ENCODE measurements at regions not wholly inside any gene's neighbourhood (a gene's known extent, or its start where the extent isn't known, plus 50 kb on each side); places are given as distances from the start of the nearest gene placed in this dataset.
A peak's percentile ranks its signal among the peaks of the same experiment; 100 is the strongest.

DNA sequence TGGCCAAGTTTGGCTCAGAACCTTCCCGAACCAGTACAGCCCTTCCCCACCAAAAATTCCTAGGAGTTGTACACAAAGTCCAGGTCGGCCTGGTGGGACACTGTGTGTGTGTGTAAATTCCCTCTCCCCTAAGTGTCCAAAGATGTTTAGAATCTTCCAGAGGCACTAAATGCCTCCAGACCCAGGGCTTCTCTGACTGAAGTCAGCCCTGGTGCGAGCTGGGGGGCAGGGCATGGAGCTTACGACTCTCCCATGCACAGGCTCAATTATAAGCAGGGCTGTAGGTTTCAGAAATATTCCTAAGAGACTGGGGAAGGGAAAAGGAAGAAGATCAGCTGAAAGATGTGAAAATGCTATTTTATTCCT, 106.9 kb upstream of the ATF7IP start:
- Histone ChIP-seq H3K36me3 (ENCODE audit: insufficient read depth) (no peaks in the 10 kb centered on the region), H3K27ac (ENCODE audit: low read depth) (peak overlapping the region; percentile 99), H3K27me3 (ENCODE audit: insufficient read depth) (no peaks in the 10 kb centered on the region), H3K4me3 (peak overlapping the region; percentile 36), H3K79me2 (replicated peaks; ENCODE audit: insufficient read depth) (no peaks in the 10 kb centered on the region), H2AFZ (no peak overlapping the region), H3K9me2 (ENCODE audit: insufficient read depth) (no peaks in the 10 kb centered on the region), H3K4me2 (peak overlapping the region; percentile 69), H3F3A (replicated peaks; ENCODE audit: low read depth) (no peaks in the 10 kb centered on the region), H4K20me1 (replicated peaks; ENCODE audit: insufficient read depth) (no peaks in the 10 kb centered on the region), H3K4me1 (ENCODE audit: insufficient read depth) (peaks cover 43% of the 10 kb centered on the region)
- TF ChIP-seq, protein P1, sequence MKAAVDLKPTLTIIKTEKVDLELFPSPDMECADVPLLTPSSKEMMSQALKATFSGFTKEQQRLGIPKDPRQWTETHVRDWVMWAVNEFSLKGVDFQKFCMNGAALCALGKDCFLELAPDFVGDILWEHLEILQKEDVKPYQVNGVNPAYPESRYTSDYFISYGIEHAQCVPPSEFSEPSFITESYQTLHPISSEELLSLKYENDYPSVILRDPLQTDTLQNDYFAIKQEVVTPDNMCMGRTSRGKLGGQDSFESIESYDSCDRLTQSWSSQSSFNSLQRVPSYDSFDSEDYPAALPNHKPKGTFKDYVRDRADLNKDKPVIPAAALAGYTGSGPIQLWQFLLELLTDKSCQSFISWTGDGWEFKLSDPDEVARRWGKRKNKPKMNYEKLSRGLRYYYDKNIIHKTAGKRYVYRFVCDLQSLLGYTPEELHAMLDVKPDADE (IDR thresholded peaks at IDR 0.05) = no peak
- no peak for TF ChIP-seq POLR2AphosphoS5 (IDR thresholded peaks at IDR 0.05; ENCODE audit: low read depth)
- TF ChIP-seq, protein P2, sequence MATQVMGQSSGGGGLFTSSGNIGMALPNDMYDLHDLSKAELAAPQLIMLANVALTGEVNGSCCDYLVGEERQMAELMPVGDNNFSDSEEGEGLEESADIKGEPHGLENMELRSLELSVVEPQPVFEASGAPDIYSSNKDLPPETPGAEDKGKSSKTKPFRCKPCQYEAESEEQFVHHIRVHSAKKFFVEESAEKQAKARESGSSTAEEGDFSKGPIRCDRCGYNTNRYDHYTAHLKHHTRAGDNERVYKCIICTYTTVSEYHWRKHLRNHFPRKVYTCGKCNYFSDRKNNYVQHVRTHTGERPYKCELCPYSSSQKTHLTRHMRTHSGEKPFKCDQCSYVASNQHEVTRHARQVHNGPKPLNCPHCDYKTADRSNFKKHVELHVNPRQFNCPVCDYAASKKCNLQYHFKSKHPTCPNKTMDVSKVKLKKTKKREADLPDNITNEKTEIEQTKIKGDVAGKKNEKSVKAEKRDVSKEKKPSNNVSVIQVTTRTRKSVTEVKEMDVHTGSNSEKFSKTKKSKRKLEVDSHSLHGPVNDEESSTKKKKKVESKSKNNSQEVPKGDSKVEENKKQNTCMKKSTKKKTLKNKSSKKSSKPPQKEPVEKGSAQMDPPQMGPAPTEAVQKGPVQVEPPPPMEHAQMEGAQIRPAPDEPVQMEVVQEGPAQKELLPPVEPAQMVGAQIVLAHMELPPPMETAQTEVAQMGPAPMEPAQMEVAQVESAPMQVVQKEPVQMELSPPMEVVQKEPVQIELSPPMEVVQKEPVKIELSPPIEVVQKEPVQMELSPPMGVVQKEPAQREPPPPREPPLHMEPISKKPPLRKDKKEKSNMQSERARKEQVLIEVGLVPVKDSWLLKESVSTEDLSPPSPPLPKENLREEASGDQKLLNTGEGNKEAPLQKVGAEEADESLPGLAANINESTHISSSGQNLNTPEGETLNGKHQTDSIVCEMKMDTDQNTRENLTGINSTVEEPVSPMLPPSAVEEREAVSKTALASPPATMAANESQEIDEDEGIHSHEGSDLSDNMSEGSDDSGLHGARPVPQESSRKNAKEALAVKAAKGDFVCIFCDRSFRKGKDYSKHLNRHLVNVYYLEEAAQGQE (IDR thresholded peaks at IDR 0.05; ENCODE audit: unreplicated experiment) = no peak
- TF ChIP-seq EZH2phosphoT487 (IDR thresholded peaks at IDR 0.05; ENCODE audit: unreplicated experiment) = no peak
- peak; percentile 27 for DNase-seq (ENCODE audit: low spot score)
- Mint-ChIP-seq H3K27me3 (ENCODE audit: insufficient read depth, low read depth, poor library complexity) (peaks cover 39% of the 10 kb centered on the region), H3K9me3 (peaks cover 32% of the 10 kb centered on the region), H3K36me3 (ENCODE audit: low read depth) (peaks cover 28% of the 10 kb centered on the region; the same call in 2 of the 3 replicates), H3K4me1 (peaks cover 62% of the 10 kb centered on the region), H3K4me3 (peak overlapping the region; percentile 12; the same call in 1 of the 3 replicates), H3K27ac (peak overlapping the region; percentile 98)
- no peak for ATAC-seq

DNA sequence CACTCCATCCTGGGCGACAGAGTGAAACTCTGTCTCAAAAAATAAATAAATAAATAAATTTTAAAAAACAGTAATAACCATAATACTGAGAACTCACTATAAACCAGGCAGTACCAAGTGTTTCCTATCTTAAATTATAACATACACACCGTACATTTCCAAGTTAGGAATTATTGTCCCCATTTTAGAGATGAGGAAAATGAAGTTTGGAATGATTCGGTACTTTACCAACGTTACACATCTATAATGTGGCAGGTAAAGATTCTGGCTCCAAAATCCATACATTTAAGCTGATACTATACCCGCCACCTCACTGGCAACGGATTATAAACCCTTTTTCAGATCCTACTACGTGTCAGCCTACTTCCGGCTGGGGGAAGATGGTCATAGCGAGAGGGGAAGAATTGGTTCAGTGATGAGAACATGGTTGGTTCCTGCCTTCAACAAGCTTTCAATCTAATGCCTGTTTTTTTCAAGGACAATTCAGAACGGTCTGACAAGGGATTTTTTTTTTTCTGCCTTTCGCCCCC, 105.9 kb upstream of the ATF7IP start:
- no peak overlapping the region for H2AFZ ChIP-seq
- no peaks in the 10 kb centered on the region for H3K79me2 ChIP-seq (replicated peaks; ENCODE audit: insufficient read depth)
- no peaks in the 10 kb centered on the region for H3K9me2 ChIP-seq (ENCODE audit: insufficient read depth)
- H3K9me3 Mint-ChIP-seq = peaks cover 41% of the 10 kb centered on the region
- peaks cover 43% of the 10 kb centered on the region for H3K4me1 ChIP-seq (ENCODE audit: insufficient read depth)
- no peaks in the 10 kb centered on the region for H3K27me3 ChIP-seq (ENCODE audit: insufficient read depth)
- ATAC-seq (no peak), DNase-seq (ENCODE audit: low spot score) (no peak)
- H3F3A ChIP-seq (replicated peaks; ENCODE audit: low read depth) = no peaks in the 10 kb centered on the region
- no peak overlapping the region for H3K4me3 ChIP-seq
- no peak overlapping the region for H3K4me2 ChIP-seq
- H3K4me1 Mint-ChIP-seq = peaks cover 62% of the 10 kb centered on the region
- H3K4me3 Mint-ChIP-seq = peak overlapping the region; percentile 50; the same call in 1 of the 3 replicates
- H4K20me1 ChIP-seq (replicated peaks; ENCODE audit: insufficient read depth) = no peaks in the 10 kb centered on the region
- no peaks in the 10 kb centered on the region for H3K36me3 ChIP-seq (ENCODE audit: insufficient read depth)
- peaks cover 37% of the 10 kb centered on the region for H3K36me3 Mint-ChIP-seq (ENCODE audit: low read depth)
- H3K27ac Mint-ChIP-seq = peak overlapping the region; percentile 99
- H3K27ac ChIP-seq (ENCODE audit: low read depth) = peak overlapping the region; percentile 99
- peaks cover 39% of the 10 kb centered on the region for H3K27me3 Mint-ChIP-seq (ENCODE audit: insufficient read depth, low read depth, poor library complexity)
- TF ChIP-seq, protein P3, sequence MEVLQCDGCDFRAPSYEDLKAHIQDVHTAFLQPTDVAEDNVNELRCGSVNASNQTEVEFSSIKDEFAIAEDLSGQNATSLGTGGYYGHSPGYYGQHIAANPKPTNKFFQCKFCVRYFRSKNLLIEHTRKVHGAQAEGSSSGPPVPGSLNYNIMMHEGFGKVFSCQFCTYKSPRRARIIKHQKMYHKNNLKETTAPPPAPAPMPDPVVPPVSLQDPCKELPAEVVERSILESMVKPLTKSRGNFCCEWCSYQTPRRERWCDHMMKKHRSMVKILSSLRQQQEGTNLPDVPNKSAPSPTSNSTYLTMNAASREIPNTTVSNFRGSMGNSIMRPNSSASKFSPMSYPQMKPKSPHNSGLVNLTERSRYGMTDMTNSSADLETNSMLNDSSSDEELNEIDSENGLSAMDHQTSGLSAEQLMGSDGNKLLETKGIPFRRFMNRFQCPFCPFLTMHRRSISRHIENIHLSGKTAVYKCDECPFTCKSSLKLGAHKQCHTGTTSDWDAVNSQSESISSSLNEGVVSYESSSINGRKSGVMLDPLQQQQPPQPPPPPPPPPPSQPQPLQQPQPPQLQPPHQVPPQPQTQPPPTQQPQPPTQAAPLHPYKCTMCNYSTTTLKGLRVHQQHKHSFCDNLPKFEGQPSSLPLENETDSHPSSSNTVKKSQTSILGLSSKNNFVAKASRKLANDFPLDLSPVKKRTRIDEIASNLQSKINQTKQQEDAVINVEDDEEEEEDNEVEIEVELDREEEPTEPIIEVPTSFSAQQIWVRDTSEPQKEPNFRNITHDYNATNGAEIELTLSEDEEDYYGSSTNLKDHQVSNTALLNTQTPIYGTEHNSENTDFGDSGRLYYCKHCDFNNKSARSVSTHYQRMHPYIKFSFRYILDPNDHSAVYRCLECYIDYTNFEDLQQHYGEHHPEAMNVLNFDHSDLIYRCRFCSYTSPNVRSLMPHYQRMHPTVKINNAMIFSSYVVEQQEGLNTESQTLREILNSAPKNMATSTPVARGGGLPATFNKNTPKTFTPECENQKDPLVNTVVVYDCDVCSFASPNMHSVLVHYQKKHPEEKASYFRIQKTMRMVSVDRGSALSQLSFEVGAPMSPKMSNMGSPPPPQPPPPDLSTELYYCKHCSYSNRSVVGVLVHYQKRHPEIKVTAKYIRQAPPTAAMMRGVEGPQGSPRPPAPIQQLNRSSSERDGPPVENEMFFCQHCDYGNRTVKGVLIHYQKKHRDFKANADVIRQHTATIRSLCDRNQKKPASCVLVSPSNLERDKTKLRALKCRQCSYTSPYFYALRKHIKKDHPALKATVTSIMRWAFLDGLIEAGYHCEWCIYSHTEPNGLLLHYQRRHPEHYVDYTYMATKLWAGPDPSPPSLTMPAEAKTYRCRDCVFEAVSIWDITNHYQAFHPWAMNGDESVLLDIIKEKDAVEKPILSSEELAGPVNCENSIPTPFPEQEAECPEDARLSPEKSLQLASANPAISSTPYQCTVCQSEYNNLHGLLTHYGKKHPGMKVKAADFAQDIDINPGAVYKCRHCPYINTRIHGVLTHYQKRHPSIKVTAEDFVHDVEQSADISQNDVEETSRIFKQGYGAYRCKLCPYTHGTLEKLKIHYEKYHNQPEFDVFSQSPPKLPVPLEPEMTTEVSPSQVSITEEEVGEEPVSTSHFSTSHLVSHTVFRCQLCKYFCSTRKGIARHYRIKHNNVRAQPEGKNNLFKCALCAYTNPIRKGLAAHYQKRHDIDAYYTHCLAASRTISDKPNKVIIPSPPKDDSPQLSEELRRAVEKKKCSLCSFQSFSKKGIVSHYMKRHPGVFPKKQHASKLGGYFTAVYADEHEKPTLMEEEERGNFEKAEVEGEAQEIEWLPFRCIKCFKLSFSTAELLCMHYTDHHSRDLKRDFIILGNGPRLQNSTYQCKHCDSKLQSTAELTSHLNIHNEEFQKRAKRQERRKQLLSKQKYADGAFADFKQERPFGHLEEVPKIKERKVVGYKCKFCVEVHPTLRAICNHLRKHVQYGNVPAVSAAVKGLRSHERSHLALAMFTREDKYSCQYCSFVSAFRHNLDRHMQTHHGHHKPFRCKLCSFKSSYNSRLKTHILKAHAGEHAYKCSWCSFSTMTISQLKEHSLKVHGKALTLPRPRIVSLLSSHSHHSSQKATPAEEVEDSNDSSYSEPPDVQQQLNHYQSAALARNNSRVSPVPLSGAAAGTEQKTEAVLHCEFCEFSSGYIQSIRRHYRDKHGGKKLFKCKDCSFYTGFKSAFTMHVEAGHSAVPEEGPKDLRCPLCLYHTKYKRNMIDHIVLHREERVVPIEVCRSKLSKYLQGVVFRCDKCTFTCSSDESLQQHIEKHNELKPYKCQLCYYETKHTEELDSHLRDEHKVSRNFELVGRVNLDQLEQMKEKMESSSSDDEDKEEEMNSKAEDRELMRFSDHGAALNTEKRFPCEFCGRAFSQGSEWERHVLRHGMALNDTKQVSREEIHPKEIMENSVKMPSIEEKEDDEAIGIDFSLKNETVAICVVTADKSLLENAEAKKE (CRISPR knock-in tag; IDR thresholded peaks at IDR 0.05) = no peak
- TF ChIP-seq STAT1 (IDR thresholded peaks at IDR 0.05; ENCODE audit: unreplicated experiment) (no peak), ZNF331 (CRISPR knock-in tag; IDR thresholded peaks at IDR 0.05; ENCODE audit: low read depth) (no peak), JUNB (IDR thresholded peaks at IDR 0.05; ENCODE audit: unreplicated experiment) (no peak), POLR2AphosphoS5 (IDR thresholded peaks at IDR 0.05; ENCODE audit: low read depth) (no peak), ZNF114 (CRISPR knock-in tag; IDR thresholded peaks at IDR 0.05) (no peak), EZH2phosphoT487 (IDR thresholded peaks at IDR 0.05; ENCODE audit: unreplicated experiment) (no peak), NANOG (IDR thresholded peaks at IDR 0.05; ENCODE audit: borderline replicate concordance) (no peak)
- TF ChIP-seq, protein P1 (IDR thresholded peaks at IDR 0.05) = no peak

Measured in GM23338 (cell line).